CD4-positive, alpha-beta memory T cell (primary cell): ENCODE measurements at regions not wholly inside any gene's neighbourhood (a gene's known extent, or its start where the extent isn't known, plus 50 kb on each side); places are given as distances from the start of the nearest gene placed in this dataset.

Experiments used
- CTCF ChIA-PET: fragments of 350-600 bp; sonication (Branson Sonifier 250); formaldehyde crosslinking; loops from one replicate; lab custom pipeline; 2021; ENCODE audit warnings: inconsistent platforms; ENCODE audit not compliant: partially characterized antibody; lab: Charles Lee
- POLR2A ChIA-PET: fragments of 350-600 bp; sonication (Branson Sonifier 250); formaldehyde crosslinking; loops from one replicate; lab custom pipeline; 2021; ENCODE audit not compliant: partially characterized antibody; lab: Charles Lee
- DNase-seq, 5 donors: peaks; one replicate each; pipeline versions ENCODE4 v3.0.0 to v3.0.0-alpha.2; 2020 to 2022; ENCODE audit warnings: mixed read lengths in 1 of 5
- H3K27ac ChIP-seq: one replicate; pipeline ENCODE4 v1.7.0; 2013; ENCODE audit warnings: low read depth, low read length
- H3K27me3 ChIP-seq: 2 replicates; pipeline ENCODE4 v1.7.0; 2013; ENCODE audit warnings: mild to moderate bottlenecking, low read length, moderate library complexity; ENCODE audit not compliant: insufficient read depth
- H3K36me3 ChIP-seq: 2 replicates; pipeline ENCODE4 v1.7.0; 2013; ENCODE audit warnings: mild to moderate bottlenecking, low read length, moderate library complexity; ENCODE audit not compliant: insufficient read depth
- H3K4me1 ChIP-seq: 2 replicates; pipeline ENCODE4 v1.7.0; 2013; ENCODE audit warnings: mild to moderate bottlenecking, low read length, moderate library complexity; ENCODE audit not compliant: insufficient read depth
- H3K4me3 ChIP-seq, 2 donors: one replicate each; pipeline ENCODE4 v1.7.0; 2013; ENCODE audit warnings: low read length in 2 of 2, mild to moderate bottlenecking in 1 of 2
- H3K9me3 ChIP-seq, 2 donors: one replicate each; pipeline ENCODE4 v1.7.0; 2013; ENCODE audit warnings: low read length in 2 of 2, control low read depth in 1 of 2; ENCODE audit not compliant: control insufficient read depth in 1 of 2
- H3K27ac Mint-ChIP-seq, 7 donors: one replicate each; pipeline ENCODE4 v1.8.0; 2020 to 2021; ENCODE audit warnings: mixed read lengths in 7 of 7, mild to moderate bottlenecking in 6 of 7, inconsistent platforms in 3 of 7, moderate library complexity in 3 of 7
- H3K27me3 Mint-ChIP-seq, 2 donors: one replicate each; pipeline ENCODE4 v1.8.0; 2020 to 2021; ENCODE audit warnings: mixed read lengths in 2 of 2
- H3K36me3 Mint-ChIP-seq, 2 donors: one replicate each; pipeline ENCODE4 v1.8.0; 2020 to 2021; ENCODE audit warnings: mixed read lengths in 2 of 2, inconsistent platforms in 1 of 2, mild to moderate bottlenecking in 1 of 2
- H3K4me1 Mint-ChIP-seq, 4 donors: one replicate each; pipeline ENCODE4 v1.8.0; 2020 to 2021; ENCODE audit warnings: mixed read lengths in 4 of 4, mild to moderate bottlenecking in 1 of 4
- H3K4me3 Mint-ChIP-seq, 8 donors: one replicate each; pipeline ENCODE4 v1.8.0; 2020 to 2021; ENCODE audit warnings: mixed read lengths in 8 of 8, mild to moderate bottlenecking in 7 of 8, moderate library complexity in 6 of 8, inconsistent platforms in 3 of 8
- H3K9me3 Mint-ChIP-seq, 8 donors: one replicate each; pipeline ENCODE4 v1.8.0; 2020 to 2021; ENCODE audit warnings: mixed read lengths in 8 of 8, mild to moderate bottlenecking in 5 of 8, inconsistent platforms in 3 of 8, moderate library complexity in 1 of 8
- intact Hi-C: fragments of 100-400 bp; cut with micrococcal nuclease; formaldehyde crosslinking; loops from one replicate; pipeline ENCODE4 v1.15.1; 2023

DNA sequence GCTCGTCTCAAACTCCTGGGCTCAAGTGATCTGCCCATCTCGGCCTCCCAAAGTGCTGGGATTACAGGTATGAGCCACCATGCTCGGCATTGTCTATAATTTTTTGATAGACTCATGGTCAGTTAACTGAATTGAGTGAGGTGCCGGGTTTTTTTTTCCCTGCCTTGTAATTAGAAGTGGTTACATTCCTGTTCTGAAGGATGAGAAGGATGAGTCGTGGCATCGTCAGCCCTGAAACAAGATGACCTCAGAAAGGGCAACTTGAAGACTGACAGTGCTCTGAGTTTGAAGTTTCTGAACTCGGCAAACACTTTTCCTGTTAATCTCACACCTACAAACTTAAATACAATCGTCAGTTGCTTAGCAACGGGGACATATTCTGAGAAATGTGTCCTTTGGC, 158.7 kb upstream of the PDE10A start:
- Mint-ChIP-seq H3K9me3 (peaks cover 0 to 3% (median 0%) of the 10 kb centered on the region in 8 donors), H3K36me3 (no peaks in the 10 kb centered on the region), H3K4me3 (no peak overlapping the region), H3K27ac (no peak overlapping the region), H3K27me3 (peaks cover 16 to 19% of the 10 kb centered on the region in 2 donors), H3K4me1 (peaks cover 0 to 2% (median 0%) of the 10 kb centered on the region in 4 donors)
- Histone ChIP-seq H3K4me1 (no peaks in the 10 kb centered on the region), H3K27me3 (no peaks in the 10 kb centered on the region), H3K36me3 (no peaks in the 10 kb centered on the region), H3K27ac (no peak overlapping the region), H3K4me3 (no peak overlapping the region), H3K9me3 (no peaks in the 10 kb centered on the region)
- intact Hi-C loops, result no loop called here
- CTCF ChIA-PET, result interaction anchor here (1.6 kb wide), 1 partner anchor 8 kb away, joined by 4 read pairs; no protein-coding TSS in a partner anchor
- POLR2A ChIA-PET, result no interaction called here
- no peak for DNase-seq

DNA sequence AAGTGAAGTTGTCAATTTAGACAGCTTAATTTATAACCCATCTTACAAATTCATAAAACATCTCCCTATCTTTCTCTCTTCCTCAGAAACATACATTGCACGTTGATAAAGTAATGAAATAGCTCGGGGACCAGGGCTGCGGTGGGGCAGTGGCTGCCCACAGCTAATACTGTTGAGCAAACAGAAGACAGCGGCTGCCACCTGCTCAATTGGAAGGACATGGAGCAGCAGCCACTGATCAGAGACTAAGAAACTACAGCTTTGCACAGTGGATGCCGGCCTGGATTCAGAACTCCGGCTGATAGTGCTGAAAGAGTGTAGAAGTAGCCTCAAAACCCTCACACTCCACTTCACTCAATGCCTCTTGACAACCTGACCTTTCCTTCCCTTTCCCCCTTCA, 157.9 kb upstream of the PDE10A start:
- ChIA-PET CTCF (interaction anchor here (1.6 kb wide), 1 partner anchor 9 kb away, joined by 4 read pairs; no protein-coding TSS in a partner anchor), POLR2A (no interaction called here)
- Histone ChIP-seq H3K4me3 (no peak overlapping the region), H3K27ac (no peak overlapping the region), H3K9me3 (no peaks in the 10 kb centered on the region), H3K27me3 (no peaks in the 10 kb centered on the region), H3K36me3 (no peaks in the 10 kb centered on the region), H3K4me1 (no peaks in the 10 kb centered on the region)
- peaks cover 0 to 2% (median 0%) of the 10 kb centered on the region in 4 donors for H3K4me1 Mint-ChIP-seq
- H3K4me3 Mint-ChIP-seq, result no peak overlapping the region
- H3K27me3 Mint-ChIP-seq, result peaks cover 19 to 24% of the 10 kb centered on the region in 2 donors
- no peaks in the 10 kb centered on the region for H3K36me3 Mint-ChIP-seq
- DNase-seq, result no peak
- no peaks in the 10 kb centered on the region for H3K9me3 Mint-ChIP-seq
- intact Hi-C loops, result no loop called here
- H3K27ac Mint-ChIP-seq, result no peak overlapping the region

DNA sequence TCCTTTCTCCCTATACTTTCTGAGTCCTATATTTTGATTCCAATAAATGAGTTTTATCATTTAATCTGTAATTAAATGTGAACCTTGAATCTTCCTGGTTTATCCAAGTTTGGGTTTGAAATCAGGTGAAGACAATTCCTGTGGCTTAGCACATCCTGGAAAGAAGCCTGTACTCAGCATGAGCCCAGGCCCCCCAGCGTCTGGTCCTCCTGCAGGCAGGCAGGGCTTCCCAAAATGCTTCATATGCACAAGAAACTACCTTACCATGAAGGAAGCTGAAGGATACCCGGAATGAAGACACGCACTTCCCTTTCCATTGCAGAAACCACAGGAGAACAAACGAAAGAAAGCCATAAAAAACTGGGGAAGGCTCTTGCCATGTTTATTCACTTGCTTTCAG, 157.4 kb upstream of the PDE10A start:
- Mint-ChIP-seq H3K27ac (no peak overlapping the region), H3K9me3 (no peaks in the 10 kb centered on the region), H3K27me3 (peaks cover 19 to 24% of the 10 kb centered on the region in 2 donors), H3K4me1 (peaks cover 0 to 2% (median 0%) of the 10 kb centered on the region in 4 donors), H3K36me3 (no peaks in the 10 kb centered on the region), H3K4me3 (no peak overlapping the region)
- Histone ChIP-seq H3K36me3 (no peaks in the 10 kb centered on the region), H3K27me3 (no peaks in the 10 kb centered on the region), H3K9me3 (no peaks in the 10 kb centered on the region), H3K27ac (no peak overlapping the region), H3K4me1 (no peaks in the 10 kb centered on the region), H3K4me3 (no peak overlapping the region)
- DNase-seq, result no peak
- POLR2A ChIA-PET, result no interaction called here
- CTCF ChIA-PET, result interaction anchor here (1.6 kb wide), 1 partner anchor 10 kb away, joined by 4 read pairs; no protein-coding TSS in a partner anchor
- intact Hi-C loops, result no loop called here

DNA sequence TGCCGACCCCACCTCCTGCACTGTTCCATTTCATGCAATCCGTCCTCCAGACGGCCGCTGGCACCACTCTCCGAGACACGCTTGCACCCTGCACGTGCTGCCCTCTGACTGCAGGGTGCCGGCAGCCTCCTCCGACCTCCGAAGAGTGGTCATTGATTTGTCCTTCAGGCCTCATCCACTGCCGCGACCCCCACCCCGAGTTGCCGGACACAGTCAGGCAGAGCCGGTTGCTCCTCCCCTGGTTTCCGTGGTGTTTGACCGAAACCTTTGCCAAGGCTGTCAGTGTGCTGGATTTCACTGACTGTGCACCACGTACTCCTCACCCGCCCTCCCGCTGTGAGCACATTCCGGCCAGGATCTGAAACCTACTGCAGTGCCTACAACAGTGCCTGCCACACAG, 156.4 kb upstream of the PDE10A start:
- H3K27ac Mint-ChIP-seq, result no peak overlapping the region
- H3K27me3 Mint-ChIP-seq, result peaks cover 19 to 24% of the 10 kb centered on the region in 2 donors
- peaks cover 0 to 2% (median 0%) of the 10 kb centered on the region in 4 donors for H3K4me1 Mint-ChIP-seq
- Histone ChIP-seq H3K27me3 (no peaks in the 10 kb centered on the region), H3K9me3 (no peaks in the 10 kb centered on the region), H3K36me3 (no peaks in the 10 kb centered on the region), H3K4me3 (no peak overlapping the region), H3K4me1 (no peaks in the 10 kb centered on the region), H3K27ac (no peak overlapping the region)
- intact Hi-C loops, result no loop called here
- H3K36me3 Mint-ChIP-seq, result no peaks in the 10 kb centered on the region
- ChIA-PET POLR2A (no interaction called here), CTCF (no interaction called here)
- no peak overlapping the region for H3K4me3 Mint-ChIP-seq
- DNase-seq, result no peak
- no peaks in the 10 kb centered on the region for H3K9me3 Mint-ChIP-seq

DNA sequence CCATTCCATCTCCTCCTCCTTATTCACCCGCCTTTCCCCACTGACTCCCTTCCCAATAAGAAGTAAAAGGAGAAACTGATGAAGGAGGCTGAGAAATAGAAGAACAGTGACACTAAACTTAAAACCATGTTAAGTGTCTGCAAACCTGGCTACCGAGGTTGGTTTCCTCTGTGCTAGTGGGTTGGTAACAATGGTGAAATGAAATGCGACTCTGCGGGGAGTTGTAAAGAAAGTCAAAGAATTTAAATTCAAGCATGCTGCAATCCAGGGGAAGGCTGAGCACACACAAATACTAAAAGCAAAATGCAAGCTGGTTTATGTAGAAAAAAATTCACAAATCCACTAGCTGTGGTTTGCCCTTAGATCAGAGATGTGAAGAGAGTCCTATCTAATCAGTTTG, 155.2 kb upstream of the PDE10A start:
- DNase-seq, result no peak
- H3K4me3 Mint-ChIP-seq, result no peak overlapping the region
- Histone ChIP-seq H3K27ac (no peak overlapping the region), H3K9me3 (no peaks in the 10 kb centered on the region), H3K36me3 (no peaks in the 10 kb centered on the region), H3K4me1 (no peaks in the 10 kb centered on the region), H3K4me3 (no peak overlapping the region), H3K27me3 (no peaks in the 10 kb centered on the region)
- POLR2A ChIA-PET, result no interaction called here
- H3K27me3 Mint-ChIP-seq, result peaks cover 19 to 24% of the 10 kb centered on the region in 2 donors
- no peak overlapping the region for H3K27ac Mint-ChIP-seq
- H3K9me3 Mint-ChIP-seq, result no peaks in the 10 kb centered on the region
- CTCF ChIA-PET, result no interaction called here
- H3K36me3 Mint-ChIP-seq, result no peaks in the 10 kb centered on the region
- intact Hi-C loops, result no loop called here
- H3K4me1 Mint-ChIP-seq, result peaks cover 0 to 2% (median 0%) of the 10 kb centered on the region in 4 donors

DNA sequence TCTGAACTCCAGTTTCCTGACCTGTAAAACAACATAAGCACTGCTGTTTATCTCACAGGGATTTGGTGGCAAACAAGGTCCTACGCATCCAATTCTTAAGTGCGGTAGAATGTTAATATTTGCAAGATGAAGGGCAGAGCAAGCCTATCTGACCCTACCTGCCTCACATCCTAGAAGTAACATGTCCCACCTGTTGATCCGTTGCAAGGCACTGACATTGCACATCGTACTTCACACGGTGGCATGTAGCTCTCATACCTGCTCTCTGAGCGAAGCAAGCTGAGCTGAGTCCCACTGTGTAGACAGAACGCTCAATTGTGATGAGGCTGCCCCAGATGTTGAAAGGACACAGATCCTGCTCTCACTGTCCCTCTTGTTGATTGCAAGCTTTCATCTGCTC, 154.7 kb upstream of the PDE10A start:
- Mint-ChIP-seq H3K27me3 (peaks cover 19 to 24% of the 10 kb centered on the region in 2 donors), H3K4me3 (no peak overlapping the region), H3K9me3 (no peaks in the 10 kb centered on the region), H3K36me3 (no peaks in the 10 kb centered on the region), H3K4me1 (peaks cover 0 to 2% (median 0%) of the 10 kb centered on the region in 4 donors), H3K27ac (no peak overlapping the region)
- no peaks in the 10 kb centered on the region for H3K27me3 ChIP-seq
- H3K36me3 ChIP-seq, result no peaks in the 10 kb centered on the region
- intact Hi-C loops, result no loop called here
- H3K4me3 ChIP-seq, result no peak overlapping the region
- no peaks in the 10 kb centered on the region for H3K4me1 ChIP-seq
- DNase-seq, result no peak
- no peak overlapping the region for H3K27ac ChIP-seq
- ChIA-PET CTCF (no interaction called here), POLR2A (no interaction called here)
- H3K9me3 ChIP-seq, result no peaks in the 10 kb centered on the region

DNA sequence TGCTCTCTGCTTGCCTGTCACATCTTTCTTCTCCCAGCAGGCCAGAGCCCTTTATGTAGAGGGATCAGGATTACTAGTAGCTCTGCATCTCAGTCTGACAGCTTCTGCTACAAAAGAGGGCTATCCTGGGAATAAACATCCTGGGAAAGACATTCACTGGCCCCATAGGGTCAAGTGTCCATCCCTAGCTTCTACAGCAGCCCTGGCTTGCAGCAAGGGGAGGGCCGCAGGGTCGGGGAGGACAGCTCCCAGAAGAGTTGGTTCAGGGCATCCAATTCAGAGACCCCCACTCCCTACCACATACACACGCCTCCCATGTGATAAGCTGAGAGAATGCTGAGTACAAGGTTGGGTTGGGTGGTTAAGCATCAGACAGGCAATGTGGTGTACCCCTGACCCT, 154.1 kb upstream of the PDE10A start:
- Mint-ChIP-seq H3K4me3 (no peak overlapping the region), H3K27ac (no peak overlapping the region), H3K36me3 (no peaks in the 10 kb centered on the region), H3K27me3 (peaks cover 17 to 24% of the 10 kb centered on the region in 2 donors), H3K9me3 (no peaks in the 10 kb centered on the region), H3K4me1 (peaks cover 0 to 2% (median 0%) of the 10 kb centered on the region in 4 donors)
- Histone ChIP-seq H3K9me3 (no peaks in the 10 kb centered on the region), H3K27me3 (no peaks in the 10 kb centered on the region), H3K4me1 (no peaks in the 10 kb centered on the region), H3K36me3 (no peaks in the 10 kb centered on the region), H3K27ac (no peak overlapping the region), H3K4me3 (no peak overlapping the region)
- intact Hi-C loops, result no loop called here
- ChIA-PET CTCF (no interaction called here), POLR2A (no interaction called here)
- DNase-seq, result no peak

DNA sequence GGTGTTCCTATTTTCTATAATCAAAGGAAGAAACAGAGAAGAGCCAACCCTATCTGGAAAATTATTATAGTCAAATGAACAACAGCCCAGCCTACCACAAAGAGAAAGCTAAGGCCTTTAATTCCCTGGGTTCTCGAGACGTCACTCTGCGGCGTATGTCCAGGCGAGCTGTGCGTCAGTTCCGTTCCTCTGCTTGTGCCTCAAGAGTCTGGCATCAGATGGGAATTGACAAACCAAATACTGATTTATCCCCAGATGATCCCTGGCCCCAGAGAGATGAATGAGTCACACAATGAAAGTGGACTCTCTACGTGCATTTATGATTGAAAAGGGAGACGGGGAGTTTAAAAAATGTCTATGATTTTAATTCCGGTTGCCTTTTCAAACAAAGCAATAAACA, 151.6 kb upstream of the PDE10A start:
- H3K9me3 ChIP-seq, result no peaks in the 10 kb centered on the region
- H3K27ac ChIP-seq, result no peak overlapping the region
- intact Hi-C loops, result no loop called here
- H3K4me3 ChIP-seq, result no peak overlapping the region
- H3K27me3 Mint-ChIP-seq, result peaks cover 15 to 25% of the 10 kb centered on the region in 2 donors
- no peak overlapping the region for H3K27ac Mint-ChIP-seq
- peaks cover 0 to 2% (median 0%) of the 10 kb centered on the region in 4 donors for H3K4me1 Mint-ChIP-seq
- CTCF ChIA-PET, result no interaction called here
- H3K4me3 Mint-ChIP-seq, result no peak overlapping the region
- DNase-seq, result no peak
- POLR2A ChIA-PET, result no interaction called here
- H3K27me3 ChIP-seq, result no peaks in the 10 kb centered on the region
- H3K4me1 ChIP-seq, result no peaks in the 10 kb centered on the region
- no peaks in the 10 kb centered on the region for H3K36me3 ChIP-seq
- H3K9me3 Mint-ChIP-seq, result peaks cover 0 to 11% (median 5%) of the 10 kb centered on the region in 8 donors
- H3K36me3 Mint-ChIP-seq, result no peaks in the 10 kb centered on the region
